ENCODE measurements at regions not wholly inside any gene's neighbourhood (a gene's known extent, or its start where the extent isn't known, plus 50 kb on each side); places are given as distances from the start of the nearest gene placed in this dataset.

GRCh38 chr1:30637183-30637980 is 86.0 kb downstream of the MATN1 start:
- FAIRE-seq (no peak), DNase-seq (ENCODE audit: insufficient read length) (no peak)
- no peak for TF ChIP-seq TAF1 (IDR thresholded peaks at IDR 0.05; ENCODE audit: borderline replicate concordance, low read depth, low read length)
- no peak for TF ChIP-seq POLR2A (IDR thresholded peaks at IDR 0.05; ENCODE audit: low read depth, low read length)
- no peak for TF ChIP-seq POLR2AphosphoS5 (IDR thresholded peaks at IDR 0.05; ENCODE audit: low read depth, low read length)

GRCh38 chr1:30636621-30637020 is 86.8 kb downstream of the MATN1 start:
- no peak for TF ChIP-seq TAF1 (IDR thresholded peaks at IDR 0.05; ENCODE audit: borderline replicate concordance, low read depth, low read length)
- TF ChIP-seq POLR2A (IDR thresholded peaks at IDR 0.05; ENCODE audit: low read depth, low read length): no peak
- no peak for TF ChIP-seq POLR2AphosphoS5 (IDR thresholded peaks at IDR 0.05; ENCODE audit: low read depth, low read length)
- FAIRE-seq (no peak), DNase-seq (ENCODE audit: insufficient read length) (no peak)

- FAIRE-seq: no peak
- no peak for TF ChIP-seq POLR2AphosphoS5 (IDR thresholded peaks at IDR 0.05; ENCODE audit: low read depth, low read length)
- no peak for DNase-seq (ENCODE audit: insufficient read length)
Measured at GRCh38 chr1:30635391-30635975, 87.9 kb downstream of the MATN1 start.

GRCh38 chr1:30634507-30634906 is 88.9 kb downstream of the MATN1 start:
- TF ChIP-seq POLR2A (IDR thresholded peaks at IDR 0.05; ENCODE audit: low read depth, low read length): no peak
- no peak for TF ChIP-seq TAF1 (IDR thresholded peaks at IDR 0.05; ENCODE audit: borderline replicate concordance, low read depth, low read length)
- DNase-seq (ENCODE audit: insufficient read length): no peak
- no peak for FAIRE-seq

- TF ChIP-seq TAF1 (IDR thresholded peaks at IDR 0.05; ENCODE audit: borderline replicate concordance, low read depth, low read length) (no peak), POLR2A (IDR thresholded peaks at IDR 0.05; ENCODE audit: low read depth, low read length) (no peak), POLR2AphosphoS5 (IDR thresholded peaks at IDR 0.05; ENCODE audit: low read depth, low read length) (no peak)
- FAIRE-seq: no peak
- no peak for DNase-seq (ENCODE audit: insufficient read length)
Measured at GRCh38 chr1:30633294-30633693, 90.1 kb downstream of the MATN1 start.

GRCh38 chr1:30632481-30632880 is 90.9 kb downstream of the MATN1 start:
- no peak for TF ChIP-seq POLR2AphosphoS5 (IDR thresholded peaks at IDR 0.05; ENCODE audit: low read depth, low read length)
- TF ChIP-seq TAF1 (IDR thresholded peaks at IDR 0.05; ENCODE audit: borderline replicate concordance, low read depth, low read length): no peak
- no peak for FAIRE-seq
- no peak for DNase-seq (ENCODE audit: insufficient read length)

- TF ChIP-seq TAF1 (IDR thresholded peaks at IDR 0.05; ENCODE audit: borderline replicate concordance, low read depth, low read length) (no peak), POLR2AphosphoS5 (IDR thresholded peaks at IDR 0.05; ENCODE audit: low read depth, low read length) (no peak), POLR2A (IDR thresholded peaks at IDR 0.05; ENCODE audit: low read depth, low read length) (no peak)
- FAIRE-seq (no peak), DNase-seq (ENCODE audit: insufficient read length) (no peak)
Measured at GRCh38 chr1:30631700-30632099, 91.7 kb downstream of the MATN1 start.

- no peak for TF ChIP-seq POLR2A (IDR thresholded peaks at IDR 0.05; ENCODE audit: low read depth, low read length)
- no peak for TF ChIP-seq POLR2AphosphoS5 (IDR thresholded peaks at IDR 0.05; ENCODE audit: low read depth, low read length)
- no peak for TF ChIP-seq TAF1 (IDR thresholded peaks at IDR 0.05; ENCODE audit: borderline replicate concordance, low read depth, low read length)
- DNase-seq (ENCODE audit: insufficient read length) (no peak), FAIRE-seq (no peak)
Measured at GRCh38 chr1:30629501-30629900, 93.9 kb downstream of the MATN1 start.

- TF ChIP-seq POLR2AphosphoS5 (IDR thresholded peaks at IDR 0.05; ENCODE audit: low read depth, low read length) (no peak), TAF1 (IDR thresholded peaks at IDR 0.05; ENCODE audit: borderline replicate concordance, low read depth, low read length) (no peak), POLR2A (IDR thresholded peaks at IDR 0.05; ENCODE audit: low read depth, low read length) (no peak)
- DNase-seq (ENCODE audit: insufficient read length): no peak
- no peak for FAIRE-seq
Measured at GRCh38 chr1:30627994-30628393, 95.4 kb downstream of the MATN1 start.

- TF ChIP-seq TAF1 (IDR thresholded peaks at IDR 0.05; ENCODE audit: borderline replicate concordance, low read depth, low read length): no peak
- no peak for TF ChIP-seq POLR2A (IDR thresholded peaks at IDR 0.05; ENCODE audit: low read depth, low read length)
- TF ChIP-seq POLR2AphosphoS5 (IDR thresholded peaks at IDR 0.05; ENCODE audit: low read depth, low read length): no peak
- DNase-seq (ENCODE audit: insufficient read length) (no peak), FAIRE-seq (no peak)
Measured at GRCh38 chr1:30627206-30627605, 96.2 kb downstream of the MATN1 start.

- DNase-seq (ENCODE audit: insufficient read length) (no peak), FAIRE-seq (no peak)
- TF ChIP-seq POLR2AphosphoS5 (IDR thresholded peaks at IDR 0.05; ENCODE audit: low read depth, low read length): no peak
- TF ChIP-seq TAF1 (IDR thresholded peaks at IDR 0.05; ENCODE audit: borderline replicate concordance, low read depth, low read length): no peak
- TF ChIP-seq POLR2A (IDR thresholded peaks at IDR 0.05; ENCODE audit: low read depth, low read length): no peak
Measured at GRCh38 chr1:30623431-30623830, 100.0 kb downstream of the MATN1 start.

- TF ChIP-seq TAF1 (IDR thresholded peaks at IDR 0.05; ENCODE audit: borderline replicate concordance, low read depth, low read length): no peak
- DNase-seq (ENCODE audit: insufficient read length) (no peak), FAIRE-seq (no peak)
Measured at GRCh38 chr1:30619619-30620018, 103.8 kb downstream of the MATN1 start.
